HUES48 (cell line): ENCODE measurements at regions not wholly inside any gene's neighbourhood (a gene's known extent, or its start where the extent isn't known, plus 50 kb on each side); places are given as distances from the start of the nearest gene placed in this dataset.

Source experiments
- H3K27ac ChIP-seq: one replicate; pipeline ENCODE4 v1.7.0; 2013; ENCODE audit warnings: low read depth, low read length, inconsistent platforms
- H3K27me3 ChIP-seq: 2 replicates; pipeline ENCODE4 v1.6.1; 2013; ENCODE audit warnings: mild to moderate bottlenecking, low read length; ENCODE audit not compliant: control insufficient read depth, insufficient read depth
- H3K36me3 ChIP-seq: 2 replicates; pipeline ENCODE4 v1.6.1; 2013; ENCODE audit warnings: low read length; ENCODE audit not compliant: control insufficient read depth, insufficient read depth
- H3K4me1 ChIP-seq: 2 replicates; pipeline ENCODE4 v1.6.1; 2013; ENCODE audit warnings: mild to moderate bottlenecking, low read length; ENCODE audit not compliant: control insufficient read depth, insufficient read depth
- H3K4me3 ChIP-seq: 2 replicates; pipeline ENCODE4 v1.5.1; 2013; ENCODE audit warnings: mild to moderate bottlenecking, low read depth, low read length
- H3K9ac ChIP-seq: 2 replicates; pipeline ENCODE4 v1.6.1; 2013; ENCODE audit warnings: mild to moderate bottlenecking, low read depth, low read length, moderate library complexity
- H3K9me3 ChIP-seq: 2 replicates; pipeline ENCODE4 v1.6.1; 2013; ENCODE audit warnings: low read length; ENCODE audit not compliant: control insufficient read depth, insufficient read depth

- H3K9ac ChIP-seq: no peak overlapping the region
- H3K4me3 ChIP-seq: no peak overlapping the region
- H3K27me3 ChIP-seq: no peaks in the 10 kb centered on the region
- H3K4me1 ChIP-seq: no peaks in the 10 kb centered on the region
- H3K36me3 ChIP-seq: no peaks in the 10 kb centered on the region
- H3K9me3 ChIP-seq: no peaks in the 10 kb centered on the region
- H3K27ac ChIP-seq: no peak overlapping the region
Observed at GRCh38 chr10:120251821-120252442, 205.1 kb upstream of the PLPP4 start.

GRCh38 chr10:120253131-120253530, 203.9 kb upstream of the PLPP4 start:
- H3K27me3 ChIP-seq: no peaks in the 10 kb centered on the region
- H3K9me3 ChIP-seq: no peaks in the 10 kb centered on the region
- H3K9ac ChIP-seq: no peak overlapping the region
- H3K27ac ChIP-seq: no peak overlapping the region
- no peak overlapping the region for H3K4me3 ChIP-seq
- no peaks in the 10 kb centered on the region for H3K36me3 ChIP-seq
- H3K4me1 ChIP-seq: no peaks in the 10 kb centered on the region

- no peaks in the 10 kb centered on the region for H3K9me3 ChIP-seq
- H3K27ac ChIP-seq: no peak overlapping the region
- no peaks in the 10 kb centered on the region for H3K36me3 ChIP-seq
- H3K9ac ChIP-seq: no peak overlapping the region
- no peaks in the 10 kb centered on the region for H3K4me1 ChIP-seq
- H3K4me3 ChIP-seq: no peak overlapping the region
- H3K27me3 ChIP-seq: no peaks in the 10 kb centered on the region
Observed at GRCh38 chr10:120260456-120260855, 196.6 kb upstream of the PLPP4 start.

GRCh38 chr10:120262857-120263547, 194.0 kb upstream of the PLPP4 start:
- Histone ChIP-seq H3K27ac (no peak overlapping the region), H3K4me1 (no peaks in the 10 kb centered on the region), H3K36me3 (no peaks in the 10 kb centered on the region), H3K9me3 (no peaks in the 10 kb centered on the region), H3K4me3 (no peak overlapping the region), H3K27me3 (no peaks in the 10 kb centered on the region), H3K9ac (no peak overlapping the region)

GRCh38 chr10:120266022-120266421, 191.0 kb upstream of the PLPP4 start:
- Histone ChIP-seq H3K36me3 (no peaks in the 10 kb centered on the region), H3K27me3 (no peaks in the 10 kb centered on the region), H3K9me3 (0 out of 2 replicates have a peak, but pooled peaks cover 6% of the 10 kb centered on the region), H3K4me3 (no peak overlapping the region), H3K4me1 (no peaks in the 10 kb centered on the region), H3K9ac (no peak overlapping the region), H3K27ac (no peak overlapping the region)

GRCh38 chr10:120270906-120271305, 186.1 kb upstream of the PLPP4 start:
- no peaks in the 10 kb centered on the region for H3K27me3 ChIP-seq
- H3K9me3 ChIP-seq: 0 out of 2 replicates have a peak, but pooled peaks cover 6% of the 10 kb centered on the region
- no peak overlapping the region for H3K4me3 ChIP-seq
- H3K36me3 ChIP-seq: no peaks in the 10 kb centered on the region
- no peak overlapping the region for H3K27ac ChIP-seq
- H3K9ac ChIP-seq: no peak overlapping the region
- peaks cover 8% of the 10 kb centered on the region for H3K4me1 ChIP-seq

- no peaks in the 10 kb centered on the region for H3K27me3 ChIP-seq
- H3K27ac ChIP-seq: no peak overlapping the region
- no peak overlapping the region for H3K9ac ChIP-seq
- H3K9me3 ChIP-seq: 0 out of 2 replicates have a peak, but pooled peaks cover 6% of the 10 kb centered on the region
- no peaks in the 10 kb centered on the region for H3K36me3 ChIP-seq
- no peak overlapping the region for H3K4me3 ChIP-seq
- peaks cover 8% of the 10 kb centered on the region for H3K4me1 ChIP-seq
Observed at GRCh38 chr10:120271696-120272095, 185.3 kb upstream of the PLPP4 start.

- Histone ChIP-seq H3K4me3 (no peak overlapping the region), H3K36me3 (no peaks in the 10 kb centered on the region), H3K9me3 (0 out of 2 replicates have a peak, but pooled peaks cover 6% of the 10 kb centered on the region), H3K27ac (no peak overlapping the region), H3K27me3 (no peaks in the 10 kb centered on the region), H3K9ac (no peak overlapping the region), H3K4me1 (peaks cover 10% of the 10 kb centered on the region)
Observed at GRCh38 chr10:120272350-120272749, 184.7 kb upstream of the PLPP4 start.

GRCh38 chr10:120278069-120278468, 179.0 kb upstream of the PLPP4 start:
- Histone ChIP-seq H3K9ac (no peak overlapping the region), H3K27ac (peak overlapping the region; percentile 59)

GRCh38 chr10:120279196-120279595, 177.8 kb upstream of the PLPP4 start:
- Histone ChIP-seq H3K4me1 (peaks cover 20% of the 10 kb centered on the region), H3K36me3 (no peaks in the 10 kb centered on the region), H3K9me3 (no peaks in the 10 kb centered on the region), H3K9ac (no peak overlapping the region), H3K27me3 (no peaks in the 10 kb centered on the region), H3K4me3 (no peak overlapping the region), H3K27ac (no peak overlapping the region)

More at GRCh38 chr10:120278069-120278468, 179.0 kb upstream of the PLPP4 start:
- Histone ChIP-seq H3K4me1 (peaks cover 24% of the 10 kb centered on the region), H3K27me3 (no peaks in the 10 kb centered on the region), H3K4me3 (0 out of 2 replicates have a peak overlapping the region, but pooled peaks have one; percentile 31), H3K9me3 (no peaks in the 10 kb centered on the region), H3K36me3 (no peaks in the 10 kb centered on the region)

GRCh38 chr10:120282421-120282820, 174.6 kb upstream of the PLPP4 start:
- H3K4me1 ChIP-seq: peaks cover 17% of the 10 kb centered on the region
- H3K27ac ChIP-seq: no peak overlapping the region
- no peak overlapping the region for H3K9ac ChIP-seq

More at GRCh38 chr10:120282421-120282820, 174.6 kb upstream of the PLPP4 start:
- H3K4me3 ChIP-seq: no peak overlapping the region
- no peaks in the 10 kb centered on the region for H3K9me3 ChIP-seq
- H3K27me3 ChIP-seq: no peaks in the 10 kb centered on the region
- H3K36me3 ChIP-seq: no peaks in the 10 kb centered on the region
